Loucy (cell line): ENCODE measurements at regions not wholly inside any gene's neighbourhood (a gene's known extent, or its start where the extent isn't known, plus 50 kb on each side); places are given as distances from the start of the nearest gene placed in this dataset.

Experiments used
- CTCF ChIP-seq: fragments of 200-600 bp; sonication (generic); conservative IDR thresholded peaks from 2 replicates; pipeline ENCODE4 v1.5.1; 2014; ENCODE audit warnings: mild to moderate bottlenecking, antibody characterized with exemption, low read length
- EZH2phosphoT487 ChIP-seq: fragments of 200-600 bp; IDR thresholded peaks from 2 replicates; pipeline ENCODE4 v1.6.1; 2018; ENCODE audit warnings: antibody characterized with exemption, mild to moderate bottlenecking, moderate library complexity, borderline replicate concordance

- no peak for TF ChIP-seq CTCF
- no peak for TF ChIP-seq EZH2phosphoT487
Observed at GRCh38 chr1:233480198-233480597, 133.7 kb upstream of the KCNK1 start.
